ENCODE measurements at regions not wholly inside any gene's neighbourhood (a gene's known extent, or its start where the extent isn't known, plus 50 kb on each side); places are given as distances from the start of the nearest gene placed in this dataset.

DNA sequence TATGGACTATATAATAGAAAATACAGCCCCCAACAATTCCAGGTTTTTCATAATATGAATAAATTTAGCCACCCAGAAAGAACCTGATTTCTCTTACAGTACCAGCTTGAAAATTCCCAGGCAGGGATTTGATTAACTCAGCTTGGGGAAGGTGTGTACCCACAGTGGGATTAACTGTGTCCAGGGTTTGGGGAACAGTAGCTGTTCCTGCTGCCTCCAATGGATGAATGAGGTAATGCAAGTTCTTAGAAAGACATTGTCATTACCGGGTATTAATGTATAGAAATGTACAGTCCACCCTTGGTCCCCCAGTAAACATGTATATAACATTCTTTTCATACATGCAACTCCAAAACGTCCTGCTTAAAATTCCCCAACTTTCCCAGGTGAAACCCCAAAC, 115.6 kb downstream of the LRIG3 start:
- Histone ChIP-seq H3K27me3 (no peaks in the 10 kb centered on the region), H3K4me3 (no peak overlapping the region), H3K27ac (no peak overlapping the region), H3K36me3 (no peaks in the 10 kb centered on the region), H3K9me3 (no peaks in the 10 kb centered on the region), H3K4me1 (no peaks in the 10 kb centered on the region)
- DNase-seq (ENCODE audit: low spot score): no peak
- TF ChIP-seq CTCF (IDR thresholded peaks at IDR 0.05): no peak

- Histone ChIP-seq H3K27ac (no peak overlapping the region), H3K4me1 (peaks cover 0 to 3% of the 10 kb centered on the region in 2 donors), H3K9me3 (no peaks in the 10 kb centered on the region), H3K36me3 (no peaks in the 10 kb centered on the region), H3K4me3 (no peak overlapping the region), H3K27me3 (no peaks in the 10 kb centered on the region)
- no peak for DNase-seq (ENCODE audit: low spot score)
- no peak for TF ChIP-seq CTCF (IDR thresholded peaks at IDR 0.05)
These were observed 111.2 kb downstream of the LRIG3 start for GRCh38 chr12:58809064-58809607.

GRCh38 chr12:58811346-58811745, 109.0 kb downstream of the LRIG3 start:
- Histone ChIP-seq H3K4me3 (no peak overlapping the region), H3K4me1 (peaks cover 0 to 6% of the 10 kb centered on the region in 2 donors), H3K9me3 (no peaks in the 10 kb centered on the region), H3K27me3 (no peaks in the 10 kb centered on the region), H3K27ac (no peak overlapping the region), H3K36me3 (no peaks in the 10 kb centered on the region)
- TF ChIP-seq CTCF (IDR thresholded peaks at IDR 0.05): no peak
- DNase-seq (ENCODE audit: low spot score): no peak

DNA sequence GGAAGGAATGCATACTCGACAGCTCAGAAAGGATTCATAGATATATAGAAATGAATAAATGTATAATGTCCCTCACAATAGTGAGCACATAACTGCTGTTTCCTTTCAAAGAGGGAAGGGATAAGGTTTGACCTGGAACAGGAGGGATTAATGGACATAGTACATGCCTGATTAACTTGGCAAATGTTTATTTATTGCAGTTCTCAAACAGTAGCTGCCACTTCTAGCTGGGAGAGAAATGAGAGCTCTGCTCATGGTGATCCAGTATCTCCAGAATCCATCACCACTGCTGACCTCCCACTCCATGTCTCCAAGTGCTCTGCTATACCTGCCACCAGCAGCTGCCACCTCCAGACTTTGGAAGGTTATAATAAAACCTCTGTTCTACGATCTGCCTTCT, 108.1 kb downstream of the LRIG3 start:
- peaks cover 0 to 6% of the 10 kb centered on the region in 2 donors for H3K4me1 ChIP-seq
- no peak overlapping the region for H3K4me3 ChIP-seq
- H3K9me3 ChIP-seq: no peaks in the 10 kb centered on the region
- no peak for TF ChIP-seq CTCF (IDR thresholded peaks at IDR 0.05)
- H3K27ac ChIP-seq: no peak overlapping the region
- DNase-seq (ENCODE audit: low spot score): no peak
- H3K36me3 ChIP-seq: no peaks in the 10 kb centered on the region
- no peaks in the 10 kb centered on the region for H3K27me3 ChIP-seq

DNA sequence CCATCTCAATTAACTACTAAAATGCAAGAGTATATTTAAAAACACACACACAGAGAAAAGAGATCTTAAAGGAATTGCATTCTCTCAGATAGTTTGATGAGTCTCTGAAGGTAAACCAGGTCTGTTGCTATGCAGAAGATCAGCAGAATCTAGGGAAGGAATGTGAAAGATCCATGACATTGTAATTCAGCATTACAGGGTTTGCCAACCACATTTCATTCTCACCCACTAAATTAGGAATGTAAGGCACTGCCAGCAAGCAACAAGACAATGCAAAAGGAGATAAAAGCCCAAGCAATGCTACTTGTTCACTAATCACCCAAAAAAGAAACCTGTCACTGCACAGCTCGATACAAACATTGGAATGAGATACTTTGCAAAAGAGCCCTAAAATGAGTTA, 106.3 kb downstream of the LRIG3 start:
- Histone ChIP-seq H3K27ac (no peak overlapping the region), H3K4me3 (no peak overlapping the region), H3K27me3 (no peaks in the 10 kb centered on the region), H3K9me3 (no peaks in the 10 kb centered on the region), H3K36me3 (no peaks in the 10 kb centered on the region), H3K4me1 (peaks cover 0 to 6% of the 10 kb centered on the region in 2 donors)
- TF ChIP-seq CTCF (IDR thresholded peaks at IDR 0.05): no peak
- DNase-seq (ENCODE audit: low spot score): no peak

GRCh38 chr12:58815235-58815634, 105.1 kb downstream of the LRIG3 start:
- no peaks in the 10 kb centered on the region for H3K36me3 ChIP-seq
- H3K27me3 ChIP-seq: no peaks in the 10 kb centered on the region
- H3K9me3 ChIP-seq: no peaks in the 10 kb centered on the region
- H3K4me3 ChIP-seq: no peak overlapping the region
- no peak overlapping the region for H3K27ac ChIP-seq
- H3K4me1 ChIP-seq: peaks cover 0 to 6% of the 10 kb centered on the region in 2 donors
- no peak for TF ChIP-seq CTCF (IDR thresholded peaks at IDR 0.05)
- no peak for DNase-seq (ENCODE audit: low spot score)
